Ovary (tissue), 7 donors: ENCODE measurements at regions not wholly inside any gene's neighbourhood (a gene's known extent, or its start where the extent isn't known, plus 50 kb on each side); places are given as distances from the start of the nearest gene placed in this dataset.

Experiments used
- DNase-seq, 5 donors: peaks; one replicate each; pipeline ENCODE4 v3.0.0-alpha.2; 2019 to 2020
- H3K27ac ChIP-seq, 2 donors: fragments of 200-600 bp; one replicate each; pipeline versions ENCODE4 v1.5.1 to v1.8.0; 2019 to 2022
- H3K27me3 ChIP-seq: fragments of 200-600 bp; one replicate; pipeline ENCODE4 v1.8.0; 2022
- H3K36me3 ChIP-seq: fragments of 200-600 bp; sonication (generic); one replicate; pipeline ENCODE4 v1.5.1; 2019
- H3K4me1 ChIP-seq: one replicate; pipeline ENCODE4 v1.8.1; 2013; ENCODE audit warnings: mild to moderate bottlenecking, moderate library complexity; ENCODE audit not compliant: insufficient read depth
- H3K4me3 ChIP-seq: fragments of 200-600 bp; sonication (generic); one replicate; pipeline ENCODE4 v1.5.1; 2017
- H3K9me3 ChIP-seq, 2 donors: fragments of 200-600 bp in 1 of 2; sonication (generic) in 1 of 2; one replicate each; pipeline versions ENCODE4 v1.5.1 to v1.8.1; 2013 to 2019; ENCODE audit warnings: mild to moderate bottlenecking in 1 of 2, moderate library complexity in 1 of 2
- EP300 ChIP-seq: sonication (generic); formaldehyde crosslinking; IDR thresholded peaks from one replicate; pipeline ENCODE4 v1.6.1; 2017; ENCODE audit warnings: antibody characterized with exemption
- POLR2A ChIP-seq: fragments of 450-650 bp; IDR thresholded peaks from one replicate; pipeline ENCODE4 v1.6.1; 2017; ENCODE audit warnings: antibody characterized with exemption, mild to moderate bottlenecking, moderate library complexity
- WGBS, 3 donors: extraction: QIAGEN DNeasy Blood & Tissue Kit in 1 of 3; methylation state at CpG; one replicate each; pipeline versions ENCODE4 v1.1.5 to v1.1.7; 2013 to 2017; 5-methylcytosine and 5-hydroxymethylcytosine counted together
- intact Hi-C, 4 donors: fragments of 100-400 bp; cut with DNase I; formaldehyde crosslinking; loops; one replicate each; pipeline versions ENCODE4 v1.11.0 to v1.15.1; 2022 to 2023
- TF ChIP-seq, protein P1 (sequence below), 3 donors: fragments of 450-650 bp in 2 of 3; fragments of 200-600 bp in 1 of 3; IDR thresholded peaks; one replicate each; pipeline versions ENCODE4 v1.5.1 to v1.8.0; 2016 to 2022; ENCODE audit warnings: antibody characterized with exemption in 3 of 3, mild to moderate bottlenecking in 1 of 3
- donor health status: DM: no; HTN: no; CAD: no; lungs with moderate emphysema.
- donor health status: DM: no; HTN: no; CAD: no.
- donor health status: Bipolar disorder and iron deficiency.
- donor health status: DM: no; HTN: no; CAD: no.
- donor health status: DM: yes; HTN: yes; CAD: no.

DNA sequence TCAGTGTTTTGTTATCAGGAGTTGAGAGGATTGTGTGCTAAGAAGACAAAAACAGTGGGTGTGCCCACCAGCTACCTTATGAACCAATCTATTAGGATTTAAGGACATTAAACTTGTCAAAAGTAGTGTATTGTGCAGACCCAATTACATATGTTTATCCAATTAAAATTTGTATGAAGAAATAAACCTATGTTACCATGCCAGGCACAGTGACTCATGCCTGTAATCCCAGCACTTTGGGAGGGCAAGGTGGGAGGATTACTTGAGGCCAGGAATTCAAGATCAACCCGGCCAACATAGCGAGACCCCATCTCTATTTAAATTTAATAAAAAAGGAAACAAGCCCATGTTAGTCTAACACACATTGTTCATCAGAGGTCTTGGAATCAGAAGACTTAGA is 162.2 kb downstream of the IRS1 start:
- intact Hi-C loops: loop anchor here in 1 of 4 donors (10.0 kb wide), 1 partner anchor 157 kb away; the partner anchor contains the start of gene IRS1
- H3K36me3 ChIP-seq: no peaks in the 10 kb centered on the region

DNA sequence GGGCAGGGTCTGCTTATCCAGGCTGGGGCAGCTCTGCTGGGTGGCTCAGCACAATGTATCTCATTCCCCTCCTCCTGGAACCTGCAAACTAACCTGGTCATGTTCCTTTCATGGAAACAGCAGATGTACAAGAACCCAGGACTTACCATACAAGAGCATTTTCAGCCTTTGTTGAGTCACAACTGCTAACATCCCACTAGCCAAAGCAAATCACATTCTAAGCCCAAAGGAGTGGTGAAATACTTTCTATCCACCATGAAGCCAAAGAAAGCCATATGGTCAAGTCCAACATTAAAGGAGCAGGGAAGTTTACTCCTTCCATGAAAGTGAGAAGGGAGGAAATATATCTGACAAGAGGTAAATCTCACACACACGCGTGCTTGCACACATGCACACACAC is 163.0 kb downstream of the IRS1 start:
- WGBS, 3 donors: 93 to 98% (median 97%) methylated on average over 2 of the region's 2 CpGs
- no peaks in the 10 kb centered on the region for H3K27me3 ChIP-seq
- intact Hi-C loops: loop anchor here in 1 of 4 donors (10.0 kb wide), 1 partner anchor 158 kb away; the partner anchor contains the start of gene IRS1
- no peak for TF ChIP-seq POLR2A
- TF ChIP-seq EP300: no peak
- TF ChIP-seq, protein P1, sequence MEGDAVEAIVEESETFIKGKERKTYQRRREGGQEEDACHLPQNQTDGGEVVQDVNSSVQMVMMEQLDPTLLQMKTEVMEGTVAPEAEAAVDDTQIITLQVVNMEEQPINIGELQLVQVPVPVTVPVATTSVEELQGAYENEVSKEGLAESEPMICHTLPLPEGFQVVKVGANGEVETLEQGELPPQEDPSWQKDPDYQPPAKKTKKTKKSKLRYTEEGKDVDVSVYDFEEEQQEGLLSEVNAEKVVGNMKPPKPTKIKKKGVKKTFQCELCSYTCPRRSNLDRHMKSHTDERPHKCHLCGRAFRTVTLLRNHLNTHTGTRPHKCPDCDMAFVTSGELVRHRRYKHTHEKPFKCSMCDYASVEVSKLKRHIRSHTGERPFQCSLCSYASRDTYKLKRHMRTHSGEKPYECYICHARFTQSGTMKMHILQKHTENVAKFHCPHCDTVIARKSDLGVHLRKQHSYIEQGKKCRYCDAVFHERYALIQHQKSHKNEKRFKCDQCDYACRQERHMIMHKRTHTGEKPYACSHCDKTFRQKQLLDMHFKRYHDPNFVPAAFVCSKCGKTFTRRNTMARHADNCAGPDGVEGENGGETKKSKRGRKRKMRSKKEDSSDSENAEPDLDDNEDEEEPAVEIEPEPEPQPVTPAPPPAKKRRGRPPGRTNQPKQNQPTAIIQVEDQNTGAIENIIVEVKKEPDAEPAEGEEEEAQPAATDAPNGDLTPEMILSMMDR (IDR thresholded peaks at IDR 0.05): no peak
- H3K36me3 ChIP-seq: no peaks in the 10 kb centered on the region
- H3K27ac ChIP-seq: no peak overlapping the region
- no peak overlapping the region for H3K4me3 ChIP-seq
- no peak for DNase-seq
- no peaks in the 10 kb centered on the region for H3K9me3 ChIP-seq
- H3K4me1 ChIP-seq: no peaks in the 10 kb centered on the region

More for the DNA sequence above, 162.2 kb downstream of the IRS1 start:
- Histone ChIP-seq H3K4me3 (no peak overlapping the region), H3K9me3 (no peaks in the 10 kb centered on the region), H3K27me3 (no peaks in the 10 kb centered on the region), H3K27ac (no peak overlapping the region), H3K4me1 (no peaks in the 10 kb centered on the region)
- WGBS, 3 donors: 89 to 96% (median 95%) methylated on average over 2 of the region's 2 CpGs
- TF ChIP-seq, protein P1 (IDR thresholded peaks at IDR 0.05): no peak
- TF ChIP-seq EP300 (no peak), POLR2A (no peak)
- DNase-seq: no peak

DNA sequence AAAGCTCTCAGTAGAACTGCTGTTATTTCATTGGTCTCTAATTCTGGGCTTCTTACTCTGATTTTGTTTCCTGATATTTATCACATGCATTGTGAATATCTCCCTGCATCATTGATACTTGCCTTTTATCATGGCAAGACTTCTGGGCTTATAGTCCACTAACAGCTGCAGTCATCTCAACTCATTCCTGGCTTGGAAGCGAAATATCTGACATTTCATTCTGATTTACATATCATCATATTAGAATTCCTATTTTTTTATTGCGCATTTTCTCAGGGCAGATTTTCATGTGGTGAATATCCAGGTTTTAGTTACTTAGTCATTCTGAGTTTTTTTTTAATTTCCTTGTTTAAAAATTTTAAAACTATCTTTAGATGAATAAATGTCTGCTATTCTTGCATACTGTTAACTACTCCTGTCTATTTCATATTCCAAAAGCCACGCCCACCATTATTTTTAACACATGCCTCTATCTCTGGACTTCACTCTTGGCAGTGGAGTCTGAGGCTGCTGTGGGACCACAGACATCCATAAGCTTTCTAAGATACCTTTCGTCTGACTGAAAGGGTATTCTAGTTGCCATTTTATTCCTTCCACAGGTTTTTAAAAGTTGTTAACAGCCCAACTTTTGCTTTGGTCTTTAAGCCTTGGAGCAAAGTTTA is 164.5 kb downstream of the IRS1 start:
- Histone ChIP-seq H3K36me3 (no peaks in the 10 kb centered on the region), H3K4me3 (no peak overlapping the region), H3K9me3 (no peaks in the 10 kb centered on the region), H3K27ac (no peak overlapping the region), H3K4me1 (peaks cover 5% of the 10 kb centered on the region), H3K27me3 (no peaks in the 10 kb centered on the region)
- WGBS, 3 donors: 84 to 93% (median 90%) methylated on average over 4 of the region's 4 CpGs
- TF ChIP-seq POLR2A: no peak
- TF ChIP-seq EP300: no peak
- TF ChIP-seq, protein P1 (IDR thresholded peaks at IDR 0.05): no peak
- DNase-seq: no peak
- intact Hi-C loops: loop anchor here in 2 of 4 donors (5.0 to 10.0 kb wide), 2 partner anchors 160 to 162 kb away; partner anchors contain the start of gene IRS1 (in 2 of the 2)

DNA sequence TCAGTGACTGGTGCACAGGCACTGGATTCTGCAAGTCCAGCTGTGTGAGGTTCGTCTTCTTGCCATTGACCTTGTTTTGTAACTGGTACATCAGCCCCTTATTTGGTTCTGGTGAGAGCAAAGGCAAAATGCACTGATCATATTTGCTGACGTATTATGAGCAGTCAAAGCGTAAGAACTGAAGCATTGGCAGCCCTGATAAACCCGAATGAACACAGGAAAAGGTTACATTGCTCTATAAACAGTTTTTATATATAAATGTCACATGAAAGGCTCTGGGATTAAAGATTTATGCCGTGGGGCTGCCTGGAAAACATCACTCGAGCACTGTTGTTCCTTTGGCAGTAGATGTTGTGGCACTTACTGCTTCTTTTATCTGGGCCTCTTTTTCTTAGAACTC is 167.9 kb downstream of the IRS1 start:
- Histone ChIP-seq H3K4me3 (no peak overlapping the region), H3K27ac (peak overlapping the region in 1 of 2 donors; percentile 79), H3K4me1 (peaks cover 5% of the 10 kb centered on the region), H3K27me3 (no peaks in the 10 kb centered on the region), H3K9me3 (no peaks in the 10 kb centered on the region), H3K36me3 (no peaks in the 10 kb centered on the region)
- TF ChIP-seq, protein P1 (IDR thresholded peaks at IDR 0.05): peak in 1 of 3 donors; percentile 3
- TF ChIP-seq POLR2A (no peak), EP300 (peak; percentile 29)
- 1 to 4% (median 3%) methylated on average over 6 of the region's 6 CpGs for WGBS, 3 donors
- intact Hi-C loops: loop anchor here in 3 of 4 donors (2.0 to 10.0 kb wide), 3 partner anchors 163 to 166 kb away; partner anchors contain the start of gene IRS1 (in 2 of the 3)
- peak; percentile 47 to 72 (median 63) for DNase-seq
